Hypothalamus (tissue), 51 donors: ENCODE measurements at regions not wholly inside any gene's neighbourhood (a gene's known extent, or its start where the extent isn't known, plus 50 kb on each side); places are given as distances from the start of the nearest gene placed in this dataset.
"Not testable (repeated sequence)": the region's sequence is repeated elsewhere in the genome, so short reads cannot be mapped to it uniquely, and the experiment has no call there.

Experiments used
- DNase-seq, 51 donors: peaks; one replicate each; lab custom pipeline; 2025; lab: John Stamatoyannopoulos, UW

DNA sequence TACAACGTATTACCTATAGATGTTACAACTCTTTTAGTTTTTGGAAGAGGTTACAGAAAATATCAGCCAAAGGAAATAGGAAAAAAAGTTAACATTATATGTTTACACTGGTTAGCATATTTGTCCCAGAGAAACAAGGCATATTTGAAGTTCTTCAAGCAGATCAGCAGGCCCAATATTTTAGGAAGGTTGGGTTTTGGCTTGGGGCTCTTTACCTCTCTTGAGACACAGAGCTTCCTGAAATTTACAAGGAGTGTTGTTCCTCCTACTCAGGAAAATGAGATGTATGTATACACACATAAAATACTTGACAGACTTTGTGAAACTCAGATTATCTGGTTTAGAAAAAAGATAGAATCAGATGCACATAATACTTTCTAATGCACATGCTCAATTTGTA lies 323.6 kb downstream of the HGF start:
- DNase-seq = no peak

DNA sequence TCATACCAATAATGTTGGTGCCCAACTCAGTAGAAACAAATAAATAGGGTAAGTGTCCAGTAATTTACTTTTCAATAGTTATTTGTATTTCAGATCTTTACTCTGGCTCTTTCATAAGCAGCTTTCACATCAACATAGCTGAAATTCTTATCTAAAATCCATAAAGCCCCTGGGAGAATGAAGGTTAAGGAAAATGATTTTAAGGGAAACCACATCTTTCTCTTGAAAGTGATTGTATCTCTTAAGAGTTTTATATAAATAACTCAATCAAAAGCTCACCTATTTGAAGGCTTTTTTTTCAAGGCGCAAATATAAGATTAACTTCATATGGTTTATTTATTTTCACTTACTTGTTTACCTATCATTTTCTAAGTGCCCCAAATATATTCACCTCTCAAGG lies 324.4 kb downstream of the HGF start:
- no peak for DNase-seq

GRCh38 chr7:81441750-81442149 lies 328.1 kb downstream of the HGF start:
- DNase-seq = no peak

GRCh38 chr7:81439591-81439990 lies 330.3 kb downstream of the HGF start:
- DNase-seq = no peak

GRCh38 chr7:81437160-81437559 lies 332.7 kb downstream of the HGF start:
- not testable (repeated sequence) for DNase-seq

DNA sequence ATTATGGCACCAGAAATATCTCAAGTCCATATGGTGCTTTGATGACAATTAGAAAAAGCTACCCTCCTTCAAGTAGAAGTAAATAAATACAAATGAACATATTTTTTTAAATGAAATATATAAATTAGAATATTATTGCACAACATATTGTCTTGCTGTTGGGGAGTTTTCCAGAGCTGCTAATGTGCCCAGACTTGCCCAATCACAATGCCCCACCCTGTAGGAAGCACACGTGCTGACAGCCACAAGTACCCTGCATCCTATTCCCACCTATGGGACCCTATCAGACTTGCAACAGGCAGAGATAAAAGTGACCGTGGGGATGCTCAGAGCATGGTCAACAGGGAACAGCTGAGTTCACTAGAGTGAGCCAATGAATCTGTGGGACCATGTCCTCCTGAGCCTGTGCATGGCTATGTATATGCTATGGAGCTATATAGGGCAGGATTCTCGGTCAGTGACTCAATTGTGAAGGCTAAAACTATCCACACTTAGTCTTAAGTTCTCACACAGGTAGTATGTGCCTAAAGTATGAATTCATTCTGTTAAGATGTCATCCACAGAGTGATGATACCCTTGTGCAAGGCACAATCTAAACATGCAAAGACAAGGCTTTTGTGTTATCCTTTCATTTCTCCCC lies 336.0 kb downstream of the HGF start:
- no peak for DNase-seq

DNA sequence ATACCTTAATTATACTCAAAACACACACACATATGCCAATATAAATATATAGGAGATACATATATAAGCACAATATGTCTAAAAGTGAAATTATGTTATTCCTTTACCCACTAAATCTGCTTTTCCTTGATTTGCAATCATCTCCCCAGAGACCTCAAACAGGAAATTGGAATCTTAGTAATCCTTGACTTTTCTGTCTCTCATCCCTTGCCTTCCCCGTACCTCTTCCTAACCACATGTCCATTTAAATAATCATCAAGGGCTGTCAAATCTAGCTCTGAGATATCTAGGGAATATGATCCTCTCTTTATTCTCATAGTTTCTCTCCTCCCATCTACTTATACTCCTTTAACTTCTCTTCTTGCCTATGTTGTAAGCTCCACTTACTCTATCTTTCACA lies 336.6 kb downstream of the HGF start:
- DNase-seq = no peak

DNA sequence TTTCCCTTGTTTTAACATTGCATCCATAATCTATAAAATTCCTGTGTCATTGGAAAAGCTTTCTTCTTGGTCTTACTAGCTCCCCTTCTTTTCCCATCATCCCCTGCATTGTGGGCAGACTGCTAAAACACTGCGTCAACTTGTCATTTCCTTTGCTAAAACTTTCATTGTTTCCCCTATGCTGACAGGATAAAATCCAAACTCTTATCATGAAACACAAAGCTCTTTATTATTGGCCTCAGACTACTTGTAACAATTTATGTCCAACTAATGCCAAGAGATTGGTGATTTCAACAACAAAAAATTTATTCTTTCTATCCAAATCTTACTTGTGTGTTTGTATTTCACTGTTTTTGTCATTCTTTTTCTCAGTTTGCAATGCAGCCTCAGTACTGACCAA lies 339.1 kb downstream of the HGF start:
- DNase-seq = no peak

- DNase-seq = no peak
Observed at GRCh38 chr7:81430150-81430549, 339.7 kb downstream of the HGF start.

- no peak for DNase-seq
Observed at GRCh38 chr7:81427461-81427860, 342.4 kb downstream of the HGF start.

DNA sequence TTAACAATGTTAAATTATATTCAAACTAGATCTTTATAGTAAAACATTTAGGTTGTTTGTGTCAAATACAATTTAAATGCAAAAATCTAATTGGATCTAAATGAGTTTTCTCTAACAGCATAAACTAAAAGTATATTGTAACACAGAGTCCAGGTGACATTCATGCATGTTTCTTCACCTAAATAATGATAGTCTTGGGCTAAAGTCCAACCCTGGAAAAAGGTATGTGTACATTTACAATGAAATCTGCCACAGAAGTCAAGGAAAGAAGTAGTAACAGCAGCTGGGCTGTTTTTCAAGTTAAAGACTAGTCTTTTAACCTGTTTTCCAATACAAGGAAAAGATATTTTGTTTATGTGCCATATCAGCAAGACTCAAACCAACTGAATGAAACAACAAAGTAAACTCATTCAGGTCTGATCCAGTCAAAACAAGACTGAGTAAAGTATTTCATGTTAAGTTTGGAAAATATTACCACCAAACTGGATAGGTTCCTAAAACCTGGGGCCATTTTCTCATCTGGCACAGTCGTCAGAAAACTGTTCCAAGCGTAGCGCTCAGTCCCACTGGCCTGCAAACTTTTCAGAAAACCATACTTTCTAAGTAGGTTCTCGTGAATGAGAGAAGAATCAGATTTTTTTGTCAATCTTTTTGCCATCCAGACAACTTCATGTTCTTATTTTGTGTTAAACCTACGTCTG lies 349.2 kb downstream of the HGF start:
- no peak for DNase-seq

- DNase-seq = no peak
Observed at GRCh38 chr7:81419731-81420130, 350.1 kb downstream of the HGF start.

- no peak for DNase-seq
Observed at GRCh38 chr7:81416659-81417058, 353.2 kb downstream of the HGF start.

GRCh38 chr7:81415181-81415580 lies 354.7 kb downstream of the HGF start:
- no peak for DNase-seq

DNA sequence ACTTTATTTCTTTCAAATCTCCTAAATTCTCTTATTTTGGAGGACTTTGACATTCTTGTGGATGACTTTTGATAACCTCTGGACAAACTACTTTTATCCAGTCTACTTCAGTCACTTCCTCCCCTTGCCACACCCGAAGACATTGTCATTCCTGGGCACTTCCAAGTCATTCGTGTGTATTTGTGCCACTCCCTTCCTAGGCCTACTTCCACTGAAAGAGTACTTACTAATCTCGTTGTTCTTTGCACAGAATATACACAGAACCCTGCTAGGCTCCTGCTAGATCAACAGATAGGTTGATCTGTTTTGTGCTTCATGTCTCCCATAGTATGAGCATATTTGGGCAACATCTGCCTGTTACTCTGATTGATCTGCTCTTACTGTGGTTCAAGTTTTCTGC lies 355.4 kb downstream of the HGF start:
- no peak for DNase-seq

DNA sequence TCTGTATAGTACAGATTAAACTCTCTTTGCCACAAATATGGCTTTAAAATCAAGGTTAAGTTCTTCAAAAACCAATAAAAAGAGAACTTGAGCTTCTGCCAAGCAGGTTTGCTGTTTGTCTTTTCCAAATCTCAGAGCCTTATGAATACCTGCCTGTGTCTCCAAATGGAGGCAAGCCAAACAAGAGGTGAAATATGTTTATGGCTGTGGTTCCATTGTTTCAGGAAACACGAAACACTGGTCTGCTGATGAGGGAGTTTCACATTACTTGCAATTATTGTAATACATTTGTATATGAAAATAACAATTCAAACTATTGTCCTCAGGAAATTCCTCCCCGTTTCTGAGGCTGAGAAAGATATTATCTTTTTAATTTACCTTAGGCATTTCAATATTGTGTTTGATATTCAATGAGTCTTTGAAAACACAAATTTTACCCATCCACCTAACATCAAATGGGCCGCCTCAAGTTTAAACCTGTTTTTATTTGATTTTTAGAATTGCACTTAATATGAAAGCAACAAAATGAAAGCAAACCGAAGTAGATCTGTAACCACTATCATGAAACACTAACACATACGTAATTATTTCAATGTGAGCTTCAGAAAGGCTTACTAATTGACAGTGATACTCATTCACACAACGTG lies 359.3 kb downstream of the HGF start:
- DNase-seq = no peak

- no peak for DNase-seq
Observed at GRCh38 chr7:81408728-81409127, 361.1 kb downstream of the HGF start.

DNA sequence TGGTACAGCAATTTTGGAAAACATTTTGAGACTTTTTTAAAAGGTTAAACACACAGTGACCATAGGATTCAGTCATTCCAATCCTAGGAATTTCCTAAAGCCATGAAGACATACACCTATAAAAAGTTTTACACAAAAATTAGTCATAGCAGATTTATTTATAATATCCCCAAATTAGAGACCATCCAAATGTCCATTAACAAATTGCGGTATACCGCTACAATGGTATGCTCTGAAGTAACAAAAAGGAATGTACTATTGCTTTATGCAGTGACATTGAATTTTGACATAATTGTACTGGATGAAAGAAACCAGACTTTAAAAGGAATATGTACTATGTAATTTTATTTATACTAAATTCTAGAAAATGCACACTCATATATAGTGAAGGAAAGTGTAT lies 362.8 kb downstream of the HGF start:
- no peak for DNase-seq

DNA sequence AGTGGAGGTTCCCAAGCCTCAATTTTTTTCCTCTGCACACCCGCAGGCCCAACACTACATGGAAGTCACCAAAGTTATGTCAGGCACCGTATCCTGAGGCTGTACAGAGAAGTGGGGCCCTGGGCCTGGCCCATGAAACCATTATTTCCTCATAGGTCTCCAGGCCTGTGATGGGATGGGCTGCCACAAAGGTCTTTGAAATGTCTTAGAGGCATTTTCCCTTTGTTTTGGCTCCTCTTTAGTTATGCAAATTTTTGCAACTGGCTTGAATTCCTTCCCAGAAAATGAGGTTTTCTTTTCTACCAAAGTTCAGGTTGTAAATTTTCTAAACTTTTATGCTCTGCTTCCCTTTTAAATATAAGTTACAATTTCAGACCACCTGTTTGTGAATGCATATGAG lies 365.2 kb downstream of the HGF start:
- DNase-seq = no peak

GRCh38 chr7:81402227-81402626 lies 367.6 kb downstream of the HGF start:
- no peak for DNase-seq

- DNase-seq = no peak
Observed at GRCh38 chr7:81399471-81399870, 370.4 kb downstream of the HGF start.

DNA sequence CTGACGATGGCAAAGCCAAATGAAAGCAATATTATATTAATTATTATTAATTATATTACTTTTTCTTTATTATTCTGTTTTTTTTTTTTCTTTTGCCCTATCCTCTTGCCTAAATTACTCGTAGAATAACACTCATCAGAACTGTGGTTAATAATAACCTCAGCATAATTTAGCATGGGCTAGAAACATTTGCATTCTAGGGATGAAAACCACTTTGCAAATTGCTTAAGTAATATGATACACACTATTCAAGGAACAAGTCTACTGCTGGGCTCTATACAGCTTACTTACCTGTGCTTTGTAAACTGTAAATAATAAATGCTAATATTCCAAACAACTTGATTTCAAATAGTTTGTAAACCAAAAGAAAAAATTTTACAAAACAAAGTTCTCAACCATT lies 375.8 kb downstream of the HGF start:
- DNase-seq = no peak
